ENCODE measurements at regions not wholly inside any gene's neighbourhood (a gene's known extent, or its start where the extent isn't known, plus 50 kb on each side); places are given as distances from the start of the nearest gene placed in this dataset.
"Not testable (repeated sequence)": the region's sequence is repeated elsewhere in the genome, so short reads cannot be mapped to it uniquely, and the experiment has no call there.

DNA sequence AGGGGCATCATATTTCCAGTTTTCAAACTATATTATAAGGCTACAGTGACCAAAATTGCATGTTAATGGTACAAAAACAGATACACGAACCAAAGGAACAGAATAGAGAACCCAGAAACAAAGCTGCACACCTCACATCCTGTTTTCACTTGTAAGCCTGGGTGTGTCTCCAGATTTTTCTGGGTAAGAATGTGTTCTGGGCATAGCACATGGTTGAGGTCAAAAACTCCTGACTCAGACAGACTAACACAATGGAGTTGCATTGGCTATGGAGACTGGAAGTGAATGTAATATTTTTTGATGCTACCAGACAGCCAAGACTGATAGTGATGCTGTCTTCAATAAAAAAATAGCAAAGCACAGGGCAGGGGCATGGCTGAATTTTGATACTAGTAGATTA lies 1175.2 kb downstream of the NXPH1 start:
- Histone ChIP-seq H3K4me1 (ENCODE audit: insufficient read depth, low read length) (no peaks in the 10 kb centered on the region), H4K20me1 (ENCODE audit: insufficient read depth, low read length) (no peaks in the 10 kb centered on the region), H3K79me2 (ENCODE audit: insufficient read depth, low read length) (no peaks in the 10 kb centered on the region), H3K9ac (ENCODE audit: low read depth, low read length) (no peak overlapping the region), H3K4me3 (ENCODE audit: low read depth in 1 of 2, low read length in 2 of 2) (no peak overlapping the region), H3K9me3 (ENCODE audit: insufficient read depth, low read length, severe bottlenecking) (no peaks in the 10 kb centered on the region), H3K27me3 (ENCODE audit: insufficient read depth, low read length, poor library complexity) (no peaks in the 10 kb centered on the region), H3K4me2 (ENCODE audit: insufficient read depth, low read length) (no peak overlapping the region), H3K36me3 (ENCODE audit: insufficient read depth, low read length) (no peaks in the 10 kb centered on the region), H2AFZ (ENCODE audit: low read depth, low read length) (no peak overlapping the region), H3K27ac (ENCODE audit: low read length) (no peak overlapping the region)
- TF ChIP-seq EZH2 (IDR thresholded peaks at IDR 0.05; ENCODE audit: borderline replicate concordance, low read depth, low read length, severe bottlenecking) = no peak
- TF ChIP-seq, protein P1, sequence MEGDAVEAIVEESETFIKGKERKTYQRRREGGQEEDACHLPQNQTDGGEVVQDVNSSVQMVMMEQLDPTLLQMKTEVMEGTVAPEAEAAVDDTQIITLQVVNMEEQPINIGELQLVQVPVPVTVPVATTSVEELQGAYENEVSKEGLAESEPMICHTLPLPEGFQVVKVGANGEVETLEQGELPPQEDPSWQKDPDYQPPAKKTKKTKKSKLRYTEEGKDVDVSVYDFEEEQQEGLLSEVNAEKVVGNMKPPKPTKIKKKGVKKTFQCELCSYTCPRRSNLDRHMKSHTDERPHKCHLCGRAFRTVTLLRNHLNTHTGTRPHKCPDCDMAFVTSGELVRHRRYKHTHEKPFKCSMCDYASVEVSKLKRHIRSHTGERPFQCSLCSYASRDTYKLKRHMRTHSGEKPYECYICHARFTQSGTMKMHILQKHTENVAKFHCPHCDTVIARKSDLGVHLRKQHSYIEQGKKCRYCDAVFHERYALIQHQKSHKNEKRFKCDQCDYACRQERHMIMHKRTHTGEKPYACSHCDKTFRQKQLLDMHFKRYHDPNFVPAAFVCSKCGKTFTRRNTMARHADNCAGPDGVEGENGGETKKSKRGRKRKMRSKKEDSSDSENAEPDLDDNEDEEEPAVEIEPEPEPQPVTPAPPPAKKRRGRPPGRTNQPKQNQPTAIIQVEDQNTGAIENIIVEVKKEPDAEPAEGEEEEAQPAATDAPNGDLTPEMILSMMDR (IDR thresholded peaks at IDR 0.05; ENCODE audit: borderline replicate concordance, extremely low read depth, low read length, poor library complexity, severe bottlenecking) = no peak
- DNase-seq (no peak), ATAC-seq (ENCODE audit: insufficient read depth, low read depth) (no peak)

DNA sequence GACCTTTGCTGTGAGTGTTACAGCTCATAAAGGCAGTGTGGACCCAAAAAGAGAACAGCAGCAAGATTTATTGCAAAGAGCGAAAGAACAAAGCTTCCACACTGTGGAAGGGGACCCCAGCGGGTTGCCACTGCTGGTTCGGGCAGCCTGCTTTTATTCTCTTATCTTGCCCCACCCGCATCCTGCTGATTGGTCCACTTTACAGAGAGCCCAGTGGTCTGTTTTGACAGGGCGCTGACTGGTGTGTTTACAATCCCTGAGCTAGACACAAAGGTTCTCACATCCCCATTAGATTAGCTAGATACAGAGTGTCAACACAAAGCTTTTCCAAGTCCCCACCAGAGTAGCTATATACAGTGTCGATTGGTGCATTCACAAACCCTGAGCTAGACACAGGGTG lies 1187.5 kb downstream of the NXPH1 start:
- H3K9ac ChIP-seq (ENCODE audit: low read depth, low read length); ATAC-seq (ENCODE audit: insufficient read depth, low read depth); H2AFZ ChIP-seq (ENCODE audit: low read depth, low read length); H4K20me1 ChIP-seq (ENCODE audit: insufficient read depth, low read length); H3K79me2 ChIP-seq (ENCODE audit: insufficient read depth, low read length); H3K4me3 ChIP-seq (ENCODE audit: low read depth in 1 of 2, low read length in 2 of 2); DNase-seq; H3K4me2 ChIP-seq (ENCODE audit: insufficient read depth, low read length); H3K4me1 ChIP-seq (ENCODE audit: insufficient read depth, low read length); H3K9me3 ChIP-seq (ENCODE audit: insufficient read depth, low read length, severe bottlenecking); H3K27me3 ChIP-seq (ENCODE audit: insufficient read depth, low read length, poor library complexity); H3K36me3 ChIP-seq (ENCODE audit: insufficient read depth, low read length); H3K27ac ChIP-seq (ENCODE audit: low read length): not testable (repeated sequence)

DNA sequence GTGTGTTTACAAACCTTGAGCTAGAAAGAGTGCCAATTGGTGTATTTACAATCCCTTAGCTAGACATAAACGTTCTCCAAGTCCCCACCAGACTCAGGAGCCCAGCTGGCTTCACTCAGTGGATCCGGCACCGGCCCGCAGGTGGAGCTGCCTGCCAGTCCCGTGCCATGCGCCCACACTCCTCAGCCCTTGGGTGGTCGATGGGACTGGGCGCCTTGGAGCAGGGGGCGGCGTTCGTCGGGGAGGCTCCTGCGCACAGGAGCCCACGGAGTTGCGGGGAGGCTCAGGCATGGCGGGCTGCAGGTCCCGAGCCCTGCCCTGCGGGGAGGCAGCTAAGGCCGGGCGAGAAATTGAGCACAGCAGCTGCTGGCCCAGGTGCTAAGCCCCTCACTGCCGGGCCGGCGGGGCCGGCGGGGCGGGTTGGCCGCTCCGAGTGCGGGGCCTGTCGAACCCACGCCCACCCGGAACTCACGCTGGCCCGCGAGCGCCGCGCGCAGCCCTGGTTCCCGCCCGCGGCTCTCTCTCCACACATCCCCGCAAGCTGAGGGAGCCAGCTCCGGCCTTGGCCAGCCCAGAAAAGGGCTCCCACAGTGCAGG lies 1188.0 kb downstream of the NXPH1 start:
- H3K9ac ChIP-seq (ENCODE audit: low read depth, low read length); H2AFZ ChIP-seq (ENCODE audit: low read depth, low read length); H3K4me3 ChIP-seq (ENCODE audit: low read depth in 1 of 2, low read length in 2 of 2); H4K20me1 ChIP-seq (ENCODE audit: insufficient read depth, low read length); DNase-seq; ATAC-seq (ENCODE audit: insufficient read depth, low read depth); H3K36me3 ChIP-seq (ENCODE audit: insufficient read depth, low read length); H3K9me3 ChIP-seq (ENCODE audit: insufficient read depth, low read length, severe bottlenecking); H3K4me1 ChIP-seq (ENCODE audit: insufficient read depth, low read length); H3K4me2 ChIP-seq (ENCODE audit: insufficient read depth, low read length); H3K79me2 ChIP-seq (ENCODE audit: insufficient read depth, low read length); H3K27ac ChIP-seq (ENCODE audit: low read length); H3K27me3 ChIP-seq (ENCODE audit: insufficient read depth, low read length, poor library complexity): not testable (repeated sequence)

DNA sequence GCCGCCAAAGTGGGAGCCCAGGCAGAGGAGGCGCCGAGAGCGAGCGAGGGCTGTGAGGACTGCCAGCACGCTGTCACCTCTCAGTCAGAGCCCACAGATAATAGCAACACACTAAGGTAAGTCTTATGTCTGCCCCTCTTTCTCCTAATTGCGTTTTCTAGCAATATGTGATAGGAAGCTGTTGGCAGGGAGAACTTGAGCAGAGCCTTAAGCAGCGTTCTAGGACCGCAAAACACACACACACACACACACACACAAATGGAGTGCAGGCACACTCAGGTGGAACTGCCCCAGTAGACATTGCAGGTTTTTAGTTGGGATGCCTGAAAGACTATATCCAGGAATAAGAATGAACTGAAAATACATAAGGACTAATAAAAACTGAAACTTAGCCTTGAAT lies 1188.5 kb downstream of the NXPH1 start:
- no peaks in the 10 kb centered on the region for H3K79me2 ChIP-seq (ENCODE audit: insufficient read depth, low read length)
- DNase-seq = no peak
- H2AFZ ChIP-seq (ENCODE audit: low read depth, low read length) = no peak overlapping the region
- H3K9me3 ChIP-seq (ENCODE audit: insufficient read depth, low read length, severe bottlenecking) = no peaks in the 10 kb centered on the region
- no peak for TF ChIP-seq EZH2 (IDR thresholded peaks at IDR 0.05; ENCODE audit: borderline replicate concordance, low read depth, low read length, severe bottlenecking)
- TF ChIP-seq, protein P1 (IDR thresholded peaks at IDR 0.05; ENCODE audit: borderline replicate concordance, extremely low read depth, low read length, poor library complexity, severe bottlenecking) = no peak
- H3K4me1 ChIP-seq (ENCODE audit: insufficient read depth, low read length) = no peaks in the 10 kb centered on the region
- no peak overlapping the region for H3K9ac ChIP-seq (ENCODE audit: low read depth, low read length)
- ATAC-seq (ENCODE audit: insufficient read depth, low read depth) = no peak
- no peaks in the 10 kb centered on the region for H3K27me3 ChIP-seq (ENCODE audit: insufficient read depth, low read length, poor library complexity)
- H3K4me2 ChIP-seq (ENCODE audit: insufficient read depth, low read length) = no peak overlapping the region
- H3K27ac ChIP-seq (ENCODE audit: low read length) = no peak overlapping the region
- H3K4me3 ChIP-seq (ENCODE audit: low read depth in 1 of 2, low read length in 2 of 2) = no peak overlapping the region
- H3K36me3 ChIP-seq (ENCODE audit: insufficient read depth, low read length) = no peaks in the 10 kb centered on the region
- H4K20me1 ChIP-seq (ENCODE audit: insufficient read depth, low read length) = no peaks in the 10 kb centered on the region
